ENCODE measurements at regions not wholly inside any gene's neighbourhood (a gene's known extent, or its start where the extent isn't known, plus 50 kb on each side); places are given as distances from the start of the nearest gene placed in this dataset.

GRCh38 chr11:11770296-11770695, 71.5 kb upstream of the USP47 start:
- DNase-seq (ENCODE audit: low read depth, low spot score) (no peak), FAIRE-seq (no peak)
- TF ChIP-seq JUN (IDR thresholded peaks at IDR 0.05; ENCODE audit: borderline replicate concordance, insufficient read depth, insufficient read length, low read depth) (no peak), MAX (IDR thresholded peaks at IDR 0.05; ENCODE audit: insufficient read depth, insufficient read length) (no peak), CTCF (IDR thresholded peaks at IDR 0.05; ENCODE audit: extremely low read depth in 1 of 2, insufficient read depth in 1 of 2, low read depth in 1 of 2, low read length in 2 of 2) (no peak), MYC (IDR thresholded peaks at IDR 0.05; ENCODE audit: low read depth, low read length) (no peak), GATA2 (IDR thresholded peaks at IDR 0.05; ENCODE audit: insufficient read depth, insufficient read length, low read depth, low read length) (no peak), POLR2A (IDR thresholded peaks at IDR 0.05; ENCODE audit: low read depth, low read length) (no peak), POLR2AphosphoS5 (IDR thresholded peaks at IDR 0.05; ENCODE audit: insufficient read depth, low read depth, low read length) (no peak), FOS (IDR thresholded peaks at IDR 0.05; ENCODE audit: borderline replicate concordance, insufficient read depth, low read length) (no peak), EZH2 (IDR thresholded peaks at IDR 0.05; ENCODE audit: borderline replicate concordance, low read depth, low read length, severe bottlenecking) (no peak)
- no peaks in the 10 kb centered on the region for H3K79me2 ChIP-seq (ENCODE audit: control insufficient read depth, insufficient read depth, low read length)
- no peaks in the 10 kb centered on the region for H3K36me3 ChIP-seq (ENCODE audit: control insufficient read depth in 2 of 2, extremely low read depth in 1 of 2, insufficient read depth in 2 of 2, low read length in 2 of 2)
- H3K27ac ChIP-seq (ENCODE audit: insufficient read depth, low read depth, low read length) = no peak overlapping the region
- H3K9me3 ChIP-seq (replicated peaks; ENCODE audit: control insufficient read depth, insufficient read depth, low read length) = no peaks in the 10 kb centered on the region
- peaks cover 11% of the 10 kb centered on the region in 2 experiments for H3K27me3 ChIP-seq (ENCODE audit: control insufficient read depth in 2 of 2, insufficient read depth in 2 of 2, low read length in 2 of 2)
- intact Hi-C loops (cut with micrococcal nuclease) (no loop called here), dilution Hi-C loops (cut with MboI; ENCODE audit: extremely low pct_ligation_motif_present, low sequenced_read_pairs) (no loop called here)
- CTCF ChIA-PET = interaction anchor here (1.1 kb wide), 1 partner anchor 17 kb away, joined by 3 read pairs; no protein-coding TSS in a partner anchor
- H3K4me1 ChIP-seq (ENCODE audit: control insufficient read depth, extremely low read depth, insufficient read depth, low read length) = no peaks in the 10 kb centered on the region
- no peak overlapping the region for H3K9ac ChIP-seq (replicated peaks; ENCODE audit: extremely low read depth, insufficient read depth, low read length)
- no TSS peak for BruUV-seq (replicated peaks)
- H3K4me2 ChIP-seq (ENCODE audit: insufficient read depth, low read length) = no peak overlapping the region
- POLR2A ChIA-PET = no interaction called here
- no peak overlapping the region for H3K4me3 ChIP-seq (replicated peaks in 1 of 3; ENCODE audit: insufficient read depth in 1 of 3, low read depth in 1 of 3, low read length in 3 of 3)
- no peaks in the 10 kb centered on the region for H4K20me1 ChIP-seq (replicated peaks; ENCODE audit: control insufficient read depth, extremely low read depth, insufficient read depth, low read length)
- H2AFZ ChIP-seq (ENCODE audit: low read depth, low read length) = no peak overlapping the region
- H3K9me1 ChIP-seq (replicated peaks; ENCODE audit: control insufficient read depth, extremely low read depth, insufficient read depth, low read length) = no peaks in the 10 kb centered on the region

Measured in endothelial cell of umbilical vein (primary cell).